Mucosa of descending colon (tissue), 3 donors: ENCODE measurements at regions not wholly inside any gene's neighbourhood (a gene's known extent, or its start where the extent isn't known, plus 50 kb on each side); places are given as distances from the start of the nearest gene placed in this dataset.
"Not testable (repeated sequence)": the region's sequence is repeated elsewhere in the genome, so short reads cannot be mapped to it uniquely, and the experiment has no call there.

Source experiments
- ATAC-seq: fragments of 200-7000 bp; cut with Tn5 transposase; one replicate; pipeline ENCODE4 v1.9.1; 2020; ENCODE audit warnings: mild to moderate bottlenecking, moderate library complexity
- DNase-seq, 3 donors: peaks; one replicate each; pipeline ENCODE4 v3.0.0-alpha.2; 2020
- H3K36me3 ChIP-seq: fragments of 200-600 bp; one replicate; pipeline ENCODE4 v1.8.0; 2021; ENCODE audit warnings: low read depth, mild to moderate bottlenecking
- H3K4me1 ChIP-seq: fragments of 200-600 bp; one replicate; pipeline ENCODE4 v1.8.0; 2021; ENCODE audit warnings: low read depth, mild to moderate bottlenecking
- H3K4me3 ChIP-seq: fragments of 200-600 bp; one replicate; pipeline ENCODE4 v1.8.0; 2021; ENCODE audit warnings: mild to moderate bottlenecking
- H3K9me3 ChIP-seq: fragments of 200-600 bp; one replicate; pipeline ENCODE4 v1.8.0; 2021; ENCODE audit warnings: mild to moderate bottlenecking
- intact Hi-C, 2 donors: fragments of 100-400 bp; cut with DNase I in 1 of 2; cut with micrococcal nuclease in 1 of 2; formaldehyde crosslinking; loops; one replicate each; pipeline versions ENCODE4 v1.11.0 to v1.11.1; 2022; cut with DNase I, micrococcal nuclease
- TF ChIP-seq, protein P1 (sequence below): fragments of 200-600 bp; IDR thresholded peaks from one replicate; pipeline ENCODE4 v1.8.0; 2022; ENCODE audit warnings: antibody characterized with exemption, mild to moderate bottlenecking
- donor health status: DM: no; HTN: no; CAD: no; lungs with moderate emphysema.
- donor health status: DM: no; HTN: no; CAD: no.
- donor health status: DM: no; HTN: yes; CAD: no.

DNA sequence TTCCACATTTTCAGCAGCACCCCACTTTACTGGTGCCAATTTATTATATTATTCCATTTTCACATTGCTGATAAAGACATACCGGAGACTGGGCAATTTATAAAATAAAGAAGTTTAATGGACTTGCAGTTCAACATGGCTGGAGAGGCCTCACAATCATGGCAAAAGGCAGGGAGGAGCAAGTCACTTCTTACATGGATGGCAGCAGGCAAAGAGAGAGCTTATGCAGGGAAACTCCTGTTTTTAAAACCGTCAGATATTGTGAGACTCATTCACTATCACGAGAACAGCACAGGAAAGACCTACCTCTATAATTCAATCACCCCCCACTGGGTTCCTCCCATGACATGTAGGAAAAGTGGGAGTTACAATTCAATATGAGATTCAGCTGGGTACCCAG lies 641.8 kb upstream of the MEF2C start:
- intact Hi-C loops, result no loop called here
- Histone ChIP-seq H3K9me3 (no peaks in the 10 kb centered on the region), H3K36me3 (no peaks in the 10 kb centered on the region), H3K4me1 (no peaks in the 10 kb centered on the region), H3K4me3 (no peak overlapping the region)
- DNase-seq (no peak), ATAC-seq (no peak)
- TF ChIP-seq, protein P1, sequence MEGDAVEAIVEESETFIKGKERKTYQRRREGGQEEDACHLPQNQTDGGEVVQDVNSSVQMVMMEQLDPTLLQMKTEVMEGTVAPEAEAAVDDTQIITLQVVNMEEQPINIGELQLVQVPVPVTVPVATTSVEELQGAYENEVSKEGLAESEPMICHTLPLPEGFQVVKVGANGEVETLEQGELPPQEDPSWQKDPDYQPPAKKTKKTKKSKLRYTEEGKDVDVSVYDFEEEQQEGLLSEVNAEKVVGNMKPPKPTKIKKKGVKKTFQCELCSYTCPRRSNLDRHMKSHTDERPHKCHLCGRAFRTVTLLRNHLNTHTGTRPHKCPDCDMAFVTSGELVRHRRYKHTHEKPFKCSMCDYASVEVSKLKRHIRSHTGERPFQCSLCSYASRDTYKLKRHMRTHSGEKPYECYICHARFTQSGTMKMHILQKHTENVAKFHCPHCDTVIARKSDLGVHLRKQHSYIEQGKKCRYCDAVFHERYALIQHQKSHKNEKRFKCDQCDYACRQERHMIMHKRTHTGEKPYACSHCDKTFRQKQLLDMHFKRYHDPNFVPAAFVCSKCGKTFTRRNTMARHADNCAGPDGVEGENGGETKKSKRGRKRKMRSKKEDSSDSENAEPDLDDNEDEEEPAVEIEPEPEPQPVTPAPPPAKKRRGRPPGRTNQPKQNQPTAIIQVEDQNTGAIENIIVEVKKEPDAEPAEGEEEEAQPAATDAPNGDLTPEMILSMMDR, result no peak

DNA sequence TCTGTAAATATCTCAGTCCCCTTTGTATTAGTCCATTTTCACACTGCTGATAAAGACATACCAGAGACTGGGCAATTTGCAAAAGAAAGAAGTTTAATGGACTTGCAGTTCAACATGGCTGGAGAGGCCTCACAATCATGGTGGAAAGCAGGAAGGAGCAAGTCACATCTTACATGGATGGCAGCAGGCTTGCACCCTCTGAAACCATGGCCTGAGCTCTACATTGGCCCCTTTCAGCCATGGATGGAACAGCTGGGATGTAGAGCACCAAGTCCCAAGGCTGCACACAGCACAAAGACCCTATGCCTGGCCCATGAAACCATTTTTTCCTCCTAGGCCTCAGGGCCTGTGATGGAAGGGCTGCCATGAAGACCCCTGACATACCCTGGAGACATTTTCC lies 640.9 kb upstream of the MEF2C start:
- H3K36me3 ChIP-seq, DNase-seq, H3K4me1 ChIP-seq, intact Hi-C loops, H3K9me3 ChIP-seq, H3K4me3 ChIP-seq, ATAC-seq: not testable (repeated sequence)

- intact Hi-C loops, result no loop called here
- Histone ChIP-seq H3K9me3 (no peaks in the 10 kb centered on the region), H3K36me3 (no peaks in the 10 kb centered on the region), H3K4me1 (no peaks in the 10 kb centered on the region), H3K4me3 (no peak overlapping the region)
- DNase-seq (no peak), ATAC-seq (no peak)
- TF ChIP-seq, protein P1, result no peak
Observed at GRCh38 chr5:89520771-89521170, 637.8 kb upstream of the MEF2C start.

GRCh38 chr5:89513299-89514044 lies 630.5 kb upstream of the MEF2C start:
- intact Hi-C loops, result no loop called here

DNA sequence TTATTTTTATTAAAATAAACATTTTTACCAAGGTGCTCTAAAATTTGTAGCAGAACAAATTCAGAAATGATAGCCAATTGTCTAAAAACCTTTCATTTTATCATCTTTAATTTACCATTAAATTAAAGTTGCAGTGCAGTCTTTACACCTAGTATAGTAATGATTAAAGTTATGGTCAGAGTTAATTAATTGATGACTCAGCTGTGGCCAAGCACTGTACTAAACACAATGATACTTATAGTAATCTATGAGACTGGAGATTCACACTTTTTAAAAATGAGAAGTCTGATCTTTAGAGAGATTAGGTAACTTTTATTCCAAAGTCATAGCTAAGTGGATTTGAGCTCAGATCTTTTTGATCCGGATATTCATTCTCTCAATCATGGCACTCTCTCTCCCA lies 621.1 kb upstream of the MEF2C start:
- H3K4me3 ChIP-seq, result no peak overlapping the region
- H3K9me3 ChIP-seq, result no peaks in the 10 kb centered on the region
- ATAC-seq (no peak), DNase-seq (no peak)
- TF ChIP-seq, protein P1, result no peak
- H3K4me1 ChIP-seq, result no peaks in the 10 kb centered on the region
- intact Hi-C loops, result no loop called here
- H3K36me3 ChIP-seq, result no peaks in the 10 kb centered on the region

More at GRCh38 chr5:89513299-89514044, 630.5 kb upstream of the MEF2C start:
- Histone ChIP-seq H3K36me3 (no peaks in the 10 kb centered on the region), H3K4me1 (no peaks in the 10 kb centered on the region), H3K9me3 (no peaks in the 10 kb centered on the region), H3K4me3 (no peak overlapping the region)
- ATAC-seq, result no peak
- DNase-seq, result no peak
- TF ChIP-seq, protein P1, result no peak

DNA sequence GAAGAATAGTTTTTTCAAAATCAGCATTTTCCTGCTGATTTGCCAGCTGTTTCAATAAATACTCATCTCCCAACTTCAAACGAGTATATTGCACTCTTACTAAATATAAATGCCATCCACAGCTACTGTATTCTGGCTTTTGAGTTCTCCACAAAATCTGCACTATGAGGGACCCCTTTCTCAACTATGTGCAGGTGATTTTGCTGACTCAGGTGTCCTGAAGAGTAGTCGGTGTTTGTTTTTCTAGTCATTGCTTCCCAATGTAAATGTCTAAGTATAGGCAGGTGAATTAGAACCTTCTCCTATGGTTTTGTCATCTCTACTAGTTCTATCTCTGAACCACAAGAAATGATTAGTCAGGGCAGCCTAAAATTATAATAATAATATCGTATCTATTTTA lies 616.8 kb upstream of the MEF2C start:
- TF ChIP-seq, protein P1, result no peak
- no peak for ATAC-seq
- H3K9me3 ChIP-seq, result no peaks in the 10 kb centered on the region
- H3K4me3 ChIP-seq, result no peak overlapping the region
- DNase-seq, result no peak
- intact Hi-C loops, result no loop called here
- H3K4me1 ChIP-seq, result no peaks in the 10 kb centered on the region
- no peaks in the 10 kb centered on the region for H3K36me3 ChIP-seq
